HEK293 (cell line): ENCODE measurements at regions not wholly inside any gene's neighbourhood (a gene's known extent, or its start where the extent isn't known, plus 50 kb on each side); places are given as distances from the start of the nearest gene placed in this dataset.
A peak's percentile ranks its signal among the peaks of the same experiment; 100 is the strongest.
"Not testable (repeated sequence)": the region's sequence is repeated elsewhere in the genome, so short reads cannot be mapped to it uniquely, and the experiment has no call there.

Experiments
- CTCF ChIA-PET: fragments of 350-600 bp; formaldehyde crosslinking; extraction: SDS; loops from one replicate; lab custom pipeline; 2021; ENCODE audit warnings: antibody characterized with exemption; lab: Yijun Ruan, JAX
- POLR2A ChIA-PET: fragments of 300-600 bp; formaldehyde crosslinking; extraction: SDS; loops from one replicate; lab custom pipeline; 2020; ENCODE audit warnings: antibody characterized with exemption, inconsistent platforms; lab: Yijun Ruan, JAX
- H3K27ac ChIP-seq: fragments of 200-500 bp; sonication (Bioruptor generic); 2 replicates; pipeline ENCODE4 v1.5.1; 2014; ENCODE audit warnings: low read depth, low read length, control low read depth, inconsistent platforms; ENCODE audit errors: extremely low read depth
- H3K36me3 ChIP-seq, 2 experiments: fragments of 200-500 bp in 1 of 2; sonication (Bioruptor generic) in 1 of 2; 1 replicate in 1 of 2; 2 replicates in 1 of 2; pipeline ENCODE4 v1.5.1; 2014 to 2017; ENCODE audit warnings: inconsistent platforms in 2 of 2, low read length in 2 of 2; ENCODE audit not compliant: control insufficient read depth in 2 of 2, insufficient read depth in 1 of 2
- H3K4me1 ChIP-seq: fragments of 200-500 bp; sonication (Bioruptor generic); 2 replicates; pipeline ENCODE4 v1.5.1; 2014; ENCODE audit warnings: mild to moderate bottlenecking, low read length, inconsistent platforms; ENCODE audit not compliant: control insufficient read depth, insufficient read depth
- H3K4me3 ChIP-seq: 2 replicates; pipeline ENCODE4 v1.5.1; 2011; ENCODE audit warnings: low read depth, mild to moderate bottlenecking, control low read depth, low read length, moderate library complexity
- H3K9me3 ChIP-seq: fragments of 200-500 bp; sonication (Bioruptor generic); 2 replicates; pipeline ENCODE4 v1.5.1; 2014; ENCODE audit warnings: low read depth, low read length, inconsistent platforms; ENCODE audit not compliant: control insufficient read depth, insufficient read depth
- BCL11B ChIP-seq: fragments of 450-650 bp; formaldehyde crosslinking; IDR thresholded peaks from 2 replicates; pipeline ENCODE4 v1.5.1; 2016; ENCODE audit warnings: low read depth, missing biosample characterization, missing genetic modification characterization
- GLI4 ChIP-seq: fragments of 450-650 bp; formaldehyde crosslinking; IDR thresholded peaks from 2 replicates; pipeline ENCODE4 v1.5.1; 2016; ENCODE audit warnings: missing biosample characterization, missing genetic modification characterization
- KLF17 ChIP-seq: fragments of 450-650 bp; formaldehyde crosslinking; IDR thresholded peaks from 2 replicates; pipeline ENCODE4 v1.5.1; 2016; ENCODE audit warnings: missing biosample characterization, missing genetic modification characterization
- KLF8 ChIP-seq: fragments of 450-650 bp; formaldehyde crosslinking; IDR thresholded peaks from 2 replicates; pipeline ENCODE4 v1.5.1; 2016; ENCODE audit warnings: missing biosample characterization, missing genetic modification characterization
- SP3 ChIP-seq: fragments of 450-650 bp; formaldehyde crosslinking; IDR thresholded peaks from 2 replicates; pipeline ENCODE4 v1.5.1; 2016; ENCODE audit warnings: missing biosample characterization, missing genetic modification characterization
- ZNF10 ChIP-seq: fragments of 450-650 bp; formaldehyde crosslinking; IDR thresholded peaks from 2 replicates; pipeline ENCODE4 v1.5.1; 2017; ENCODE audit warnings: missing biosample characterization, missing genetic modification characterization
- ZNF133 ChIP-seq: fragments of 450-650 bp; formaldehyde crosslinking; IDR thresholded peaks from 2 replicates; pipeline ENCODE4 v1.5.1; 2016; ENCODE audit warnings: missing biosample characterization, missing genetic modification characterization
- ZNF169 ChIP-seq: fragments of 450-650 bp; formaldehyde crosslinking; IDR thresholded peaks from 2 replicates; pipeline ENCODE4 v1.5.1; 2016; ENCODE audit warnings: missing biosample characterization, missing genetic modification characterization
- ZNF423 ChIP-seq: fragments of 450-650 bp; formaldehyde crosslinking; IDR thresholded peaks from 2 replicates; pipeline ENCODE4 v1.5.1; 2016; ENCODE audit warnings: missing biosample characterization, missing genetic modification characterization
- ZNF426 ChIP-seq: fragments of 450-650 bp; formaldehyde crosslinking; IDR thresholded peaks from 2 replicates; pipeline ENCODE4 v1.5.1; 2017; ENCODE audit warnings: missing biosample characterization, missing genetic modification characterization, mild to moderate bottlenecking, inconsistent platforms, moderate library complexity
- ZNF433 ChIP-seq: fragments of 450-650 bp; formaldehyde crosslinking; IDR thresholded peaks from 2 replicates; pipeline ENCODE4 v1.5.1; 2016; ENCODE audit warnings: missing biosample characterization, missing genetic modification characterization, low read depth
- ZNF488 ChIP-seq: fragments of 450-650 bp; formaldehyde crosslinking; IDR thresholded peaks from 2 replicates; pipeline ENCODE4 v1.5.1; 2016; ENCODE audit warnings: missing biosample characterization, missing genetic modification characterization
- ZNF514 ChIP-seq: fragments of 450-650 bp; formaldehyde crosslinking; IDR thresholded peaks from 2 replicates; pipeline ENCODE4 v1.5.1; 2016; ENCODE audit warnings: missing biosample characterization, missing genetic modification characterization
- ZNF518A ChIP-seq: fragments of 450-650 bp; formaldehyde crosslinking; conservative IDR thresholded peaks from 2 replicates; pipeline ENCODE4 v1.5.1; 2016; ENCODE audit warnings: low read depth, missing biosample characterization, missing genetic modification characterization
- ZNF544 ChIP-seq: fragments of 450-650 bp; formaldehyde crosslinking; IDR thresholded peaks from 2 replicates; pipeline ENCODE4 v1.5.0; 2017; ENCODE audit warnings: missing biosample characterization, missing genetic modification characterization
- ZNF555 ChIP-seq: fragments of 450-650 bp; formaldehyde crosslinking; conservative IDR thresholded peaks from 2 replicates; pipeline ENCODE4 v1.5.1; 2017; ENCODE audit warnings: missing biosample characterization, mild to moderate bottlenecking, missing genetic modification characterization, inconsistent platforms
- ZNF561 ChIP-seq: fragments of 450-650 bp; IDR thresholded peaks from 2 replicates; pipeline ENCODE4 v1.5.1; 2018; ENCODE audit warnings: missing biosample characterization, missing genetic modification characterization, borderline replicate concordance
- ZNF596 ChIP-seq: fragments of 450-650 bp; IDR thresholded peaks from 2 replicates; pipeline ENCODE4 v1.5.0; 2018; ENCODE audit warnings: missing biosample characterization, mild to moderate bottlenecking, missing genetic modification characterization, moderate library complexity
- ZNF664 ChIP-seq: fragments of 450-650 bp; formaldehyde crosslinking; IDR thresholded peaks from 2 replicates; pipeline ENCODE4 v1.5.1; 2016; ENCODE audit warnings: missing biosample characterization, missing genetic modification characterization
- ZNF768 ChIP-seq: fragments of 450-650 bp; formaldehyde crosslinking; IDR thresholded peaks from 2 replicates; pipeline ENCODE4 v1.5.1; 2018; ENCODE audit warnings: missing biosample characterization, mild to moderate bottlenecking, missing genetic modification characterization
- ZNF785 ChIP-seq: fragments of 450-650 bp; formaldehyde crosslinking; IDR thresholded peaks from 2 replicates; pipeline ENCODE4 v1.5.1; 2016; ENCODE audit warnings: missing biosample characterization, missing genetic modification characterization
- ZNF830 ChIP-seq: fragments of 450-650 bp; IDR thresholded peaks from 2 replicates; pipeline ENCODE4 v1.5.0; 2018; ENCODE audit warnings: missing biosample characterization, missing genetic modification characterization, low read depth, mild to moderate bottlenecking, moderate library complexity

GRCh38 chr1:236341298-236341697, 52.8 kb upstream of the EDARADD start (continued):
- no peak for TF ChIP-seq SP3
- no peak for TF ChIP-seq ZNF488 (tag by site-specific recombination)
- TF ChIP-seq KLF8 (tag by site-specific recombination) = no peak
- TF ChIP-seq, all 188 proteins: peak for 0

- CTCF ChIA-PET = no interaction called here
Observed at GRCh38 chr1:236338096-236338495, 56.0 kb upstream of the EDARADD start.

GRCh38 chr1:236336084-236336483, 54.3 kb upstream of the ERO1B start:
- H3K9me3 ChIP-seq = no peaks in the 10 kb centered on the region
- no peaks in the 10 kb centered on the region for H3K36me3 ChIP-seq
- POLR2A ChIA-PET = no interaction called here
- no peak overlapping the region for H3K27ac ChIP-seq
- no peak overlapping the region for H3K4me3 ChIP-seq
- TF ChIP-seq ZNF10 (tag by site-specific recombination) (peak; percentile 62; the same call in 1 of the 2 replicates), KLF17 (tag by site-specific recombination) (no peak)
- H3K4me1 ChIP-seq = no peaks in the 10 kb centered on the region
- CTCF ChIA-PET = interaction anchor here (0.5 to 1.5 kb wide), 3 partner anchors 9 to 13 kb away, joined by 3 to 5 read pairs (median 4); no protein-coding TSS in a partner anchor

More at GRCh38 chr1:236338096-236338495, 56.0 kb upstream of the EDARADD start:
- no peaks in the 10 kb centered on the region for H3K36me3 ChIP-seq
- no peak overlapping the region for H3K27ac ChIP-seq
- H3K4me3 ChIP-seq = no peak overlapping the region
- POLR2A ChIA-PET = no interaction called here
- TF ChIP-seq ZNF423 (tag by site-specific recombination) (no peak), ZNF785 (no peak), ZNF830 (no peak), ZNF596 (no peak), ZNF169 (tag by site-specific recombination) (no peak), BCL11B (tag by site-specific recombination) (no peak), ZNF544 (no peak), ZNF514 (tag by site-specific recombination) (no peak), GLI4 (tag by site-specific recombination) (no peak), ZNF133 (tag by site-specific recombination) (no peak), ZNF561 (no peak), ZNF768 (tag by site-specific recombination) (no peak)
- H3K9me3 ChIP-seq = no peaks in the 10 kb centered on the region
- H3K4me1 ChIP-seq = peaks cover 2% of the 10 kb centered on the region; the same call in 1 of the 2 replicates

GRCh38 chr1:236335633-236336032, 53.9 kb upstream of the ERO1B start:
- H3K4me3 ChIP-seq, POLR2A ChIA-PET, H3K4me1 ChIP-seq, H3K9me3 ChIP-seq, H3K36me3 ChIP-seq, H3K27ac ChIP-seq: not testable (repeated sequence)
- CTCF ChIA-PET = interaction anchor here (0.8 kb wide), 1 partner anchor 10 kb away, joined by 3 read pairs; no protein-coding TSS in a partner anchor
- TF ChIP-seq ZNF433 = 0 out of 2 replicates have a peak, but pooled peaks have one; percentile 15
- peak; percentile 60; the same call in 1 of the 2 replicates for TF ChIP-seq ZNF518A
- peak; percentile 35; the same call in 1 of the 2 replicates for TF ChIP-seq ZNF426 (tag by site-specific recombination)
- TF ChIP-seq ZNF664 = 0 out of 2 replicates have a peak, but pooled peaks have one; percentile 26
- TF ChIP-seq ZNF555 (tag by site-specific recombination) = peak; percentile 18
